HG02938 (cell line): ENCODE measurements at regions not wholly inside any gene's neighbourhood (a gene's known extent, or its start where the extent isn't known, plus 50 kb on each side); places are given as distances from the start of the nearest gene placed in this dataset.
A peak's percentile ranks its signal among the peaks of the same experiment; 100 is the strongest.
"Not testable (repeated sequence)": the region's sequence is repeated elsewhere in the genome, so short reads cannot be mapped to it uniquely, and the experiment has no call there.

Experiments used
- ATAC-seq: cut with Tn5 transposase; IDR thresholded peaks from one replicate; pipeline ENCODE4 v1.9.1; 2021; ENCODE audit warnings: mild to moderate bottlenecking, moderate library complexity; ENCODE audit not compliant: unreplicated experiment

DNA sequence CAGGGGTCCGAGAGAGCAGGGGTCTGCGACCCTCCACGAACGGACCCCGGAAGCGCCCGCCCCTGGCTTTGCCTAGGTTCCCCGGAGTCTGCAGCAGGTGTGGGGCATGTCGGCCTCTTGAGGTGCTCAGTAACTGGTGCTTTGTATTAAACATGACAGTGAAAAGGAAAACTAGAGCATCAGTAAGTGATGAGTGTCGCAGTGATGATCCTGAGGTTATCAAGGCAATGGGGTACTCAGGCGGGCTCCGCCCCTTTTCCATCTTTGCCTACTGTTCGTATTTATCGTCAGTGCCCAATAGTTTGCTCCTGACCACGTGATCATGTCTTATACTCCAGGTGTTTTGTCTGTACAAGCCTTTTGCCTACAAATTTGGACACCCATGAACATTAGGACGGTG is 262.4 kb downstream of the ZNF37A start:
- peak; percentile 45 for ATAC-seq

DNA sequence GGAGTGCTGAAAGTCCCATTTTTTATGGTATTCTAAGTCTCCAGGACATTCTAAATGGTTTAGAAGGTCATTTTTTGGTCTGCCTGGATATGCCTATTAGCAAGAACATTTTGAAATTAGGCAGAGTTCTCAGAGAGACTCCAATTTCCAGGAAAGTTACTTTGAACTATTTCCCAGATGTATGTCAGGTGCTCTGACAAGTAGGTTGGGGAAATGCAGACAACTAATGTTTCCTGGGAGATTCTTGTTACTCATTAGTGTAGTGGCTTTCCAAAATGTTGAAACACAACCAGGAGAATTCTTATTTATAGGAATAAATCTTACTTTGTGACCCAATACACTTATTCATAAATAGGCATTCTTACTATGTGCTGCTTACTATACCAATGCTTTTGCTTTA is 268.4 kb downstream of the ZNF37A start:
- not testable (repeated sequence) for ATAC-seq

DNA sequence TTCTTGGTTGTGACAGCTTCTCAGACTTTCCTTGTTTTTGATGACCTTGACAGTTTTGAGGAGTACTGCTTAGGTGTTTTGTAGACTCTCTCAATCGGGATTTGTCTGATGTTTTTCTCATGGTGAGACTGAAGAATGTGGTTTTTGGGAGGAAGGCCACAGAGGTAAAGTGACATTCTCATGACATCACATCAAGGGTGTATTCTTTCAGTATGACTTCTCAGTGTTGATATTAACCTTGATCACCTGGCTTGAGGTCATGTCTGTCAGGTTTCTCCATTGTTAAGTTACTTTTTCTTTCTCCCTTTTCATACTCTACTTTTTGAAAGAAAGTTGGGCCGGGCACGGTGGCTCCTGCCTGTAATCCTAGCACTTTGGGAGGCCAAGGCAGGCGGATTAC is 269.9 kb downstream of the ZNF37A start:
- not testable (repeated sequence) for ATAC-seq

DNA sequence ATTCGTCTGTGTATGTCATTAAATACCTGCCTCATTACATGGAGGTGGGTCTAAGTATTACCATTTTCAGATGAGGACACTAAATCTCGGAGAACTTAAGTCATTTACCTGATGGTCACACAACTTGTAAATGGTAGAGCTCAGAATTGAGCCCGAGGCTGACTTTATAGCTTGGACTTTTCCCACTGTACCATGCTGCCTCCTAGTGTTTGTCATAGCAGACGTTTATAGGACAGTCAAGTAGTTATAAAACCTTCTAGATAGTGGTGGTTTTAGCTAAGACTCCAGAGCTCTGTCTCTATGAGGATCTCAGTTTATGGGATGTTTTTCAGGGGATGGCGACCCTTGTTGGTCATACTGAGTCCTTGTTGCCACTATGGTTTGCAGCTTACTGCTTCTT is 271.8 kb downstream of the ZNF37A start:
- ATAC-seq = not testable (repeated sequence)

DNA sequence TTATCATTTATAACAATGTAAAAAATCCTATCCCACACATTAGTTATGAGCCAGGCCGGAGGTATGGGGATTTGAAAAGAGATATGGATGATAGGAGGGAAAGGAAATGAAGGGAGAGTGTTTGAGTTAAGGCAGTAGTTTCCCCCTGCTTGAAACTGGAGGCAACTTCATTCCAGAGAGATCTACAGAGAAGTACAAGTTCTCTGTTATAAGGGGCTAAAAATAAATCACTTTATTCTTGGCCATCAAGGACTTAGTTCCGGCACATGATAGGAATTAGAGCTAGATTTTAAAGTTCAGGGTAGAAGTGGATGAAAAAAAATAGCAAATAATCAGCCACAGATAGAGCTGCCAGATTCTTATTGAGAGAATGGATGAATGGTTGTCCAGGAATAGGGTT is 289.7 kb downstream of the ZNF37A start:
- ATAC-seq = not testable (repeated sequence)

DNA sequence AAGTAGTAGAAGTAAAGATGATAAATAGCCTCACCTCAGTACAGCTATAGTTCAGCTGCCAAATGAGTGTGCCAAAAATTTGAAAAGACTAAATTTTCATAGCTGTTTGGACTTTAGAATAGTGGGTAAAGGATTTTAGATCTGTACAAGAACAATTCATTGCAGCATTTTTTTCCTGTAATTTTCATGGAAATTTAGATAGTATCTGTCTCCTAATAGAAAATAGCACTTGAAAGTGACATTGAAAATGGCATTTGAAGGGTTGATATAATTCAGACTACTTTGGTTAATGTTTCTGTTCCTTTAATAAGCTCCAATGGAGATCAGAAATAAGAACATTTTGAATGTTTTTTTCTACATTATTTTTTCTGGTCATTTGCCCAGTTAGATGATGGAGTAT is 292.7 kb downstream of the ZNF37A start:
- ATAC-seq = not testable (repeated sequence)

DNA sequence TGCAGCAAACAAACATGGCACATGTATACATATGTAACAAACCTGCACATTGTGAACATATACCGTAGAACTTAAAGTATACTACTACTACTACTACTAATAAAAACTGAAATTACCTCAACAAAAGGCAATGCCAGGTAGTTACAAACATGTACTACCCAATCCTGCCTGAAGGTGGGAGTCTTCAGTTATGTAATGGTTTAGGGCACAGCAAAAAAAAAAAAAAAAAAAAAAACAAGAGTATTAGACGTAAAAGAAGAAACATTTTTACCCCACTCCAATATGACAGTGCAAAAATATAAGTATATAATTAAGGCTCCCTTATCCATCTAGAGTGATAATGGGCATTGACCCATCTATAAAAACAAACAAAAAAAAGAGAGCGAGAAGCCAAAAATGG is 296.6 kb downstream of the ZNF37A start:
- peak; percentile 76 for ATAC-seq

DNA sequence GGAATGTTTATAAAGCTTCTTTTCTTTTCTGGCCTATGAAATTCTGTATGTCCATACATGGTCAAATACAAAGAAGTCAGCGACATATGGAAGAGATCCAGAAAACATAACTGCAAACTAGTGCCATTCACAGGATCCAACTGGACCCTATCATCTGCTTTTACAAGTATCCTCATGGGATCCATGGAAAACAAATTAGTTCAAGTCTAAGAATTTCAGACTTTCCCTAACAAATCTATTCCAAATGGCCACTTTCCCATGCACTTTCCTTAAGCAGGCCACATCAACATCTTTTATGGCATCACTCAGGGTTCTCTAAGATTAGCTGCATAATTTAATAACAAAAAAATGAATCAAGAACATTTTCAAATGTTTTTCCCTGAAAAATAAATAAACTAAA is 301.3 kb downstream of the ZNF37A start:
- not testable (repeated sequence) for ATAC-seq

DNA sequence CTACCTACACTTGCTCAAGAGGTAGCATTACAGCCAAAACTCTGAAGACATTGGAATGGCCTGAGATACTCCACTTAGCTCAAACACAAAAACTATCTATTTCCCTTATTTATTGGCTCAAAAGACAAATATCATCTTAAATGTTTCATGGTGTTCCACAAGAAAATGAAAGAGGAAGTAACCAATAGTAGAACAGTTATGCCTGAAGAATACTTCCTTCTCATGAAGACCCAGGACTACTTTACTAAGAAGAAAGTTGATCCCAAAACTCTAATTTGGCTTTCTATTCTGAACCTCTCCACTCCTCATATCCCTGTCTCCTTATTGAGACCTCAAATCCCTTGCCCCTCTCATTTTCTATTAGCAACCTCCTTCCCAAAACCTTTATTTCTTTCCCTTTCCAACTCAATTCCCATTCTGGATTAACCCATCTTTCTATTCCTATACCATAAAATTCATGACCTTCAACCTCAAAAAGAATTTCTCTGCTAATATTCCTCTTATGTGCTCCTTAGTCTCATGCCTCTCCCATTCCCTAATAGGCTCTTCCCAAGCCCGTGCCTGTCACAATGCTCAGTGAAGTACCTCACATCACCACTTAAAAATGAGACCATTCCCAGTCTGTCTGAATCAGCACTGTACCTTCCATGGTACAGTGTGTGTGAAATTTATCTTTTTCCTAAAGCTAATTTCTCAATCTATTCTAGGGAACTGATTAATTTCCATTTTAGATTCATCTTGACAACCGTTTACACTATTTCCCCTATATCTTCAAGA is 302.2 kb downstream of the ZNF37A start:
- ATAC-seq = not testable (repeated sequence)

DNA sequence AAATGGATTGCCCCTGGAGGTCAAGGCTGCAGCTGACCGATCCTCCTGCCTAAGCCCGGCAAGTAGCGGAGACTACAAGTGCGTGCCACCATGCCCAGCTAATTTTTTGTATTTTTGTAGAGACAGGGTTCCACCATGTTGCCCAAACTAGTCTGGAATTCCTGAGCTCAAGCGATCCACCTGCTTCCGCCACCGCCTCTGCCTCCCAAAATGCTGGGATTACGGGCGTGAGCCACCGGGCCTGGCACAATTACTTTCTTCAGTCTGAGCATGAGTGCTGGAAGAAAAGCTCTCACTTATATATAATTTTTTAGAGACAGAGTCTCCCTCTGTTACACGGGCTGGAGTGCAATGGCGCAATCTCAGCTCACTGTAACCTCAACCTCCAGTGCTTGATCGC is 307.4 kb downstream of the ZNF37A start:
- ATAC-seq = not testable (repeated sequence)

DNA sequence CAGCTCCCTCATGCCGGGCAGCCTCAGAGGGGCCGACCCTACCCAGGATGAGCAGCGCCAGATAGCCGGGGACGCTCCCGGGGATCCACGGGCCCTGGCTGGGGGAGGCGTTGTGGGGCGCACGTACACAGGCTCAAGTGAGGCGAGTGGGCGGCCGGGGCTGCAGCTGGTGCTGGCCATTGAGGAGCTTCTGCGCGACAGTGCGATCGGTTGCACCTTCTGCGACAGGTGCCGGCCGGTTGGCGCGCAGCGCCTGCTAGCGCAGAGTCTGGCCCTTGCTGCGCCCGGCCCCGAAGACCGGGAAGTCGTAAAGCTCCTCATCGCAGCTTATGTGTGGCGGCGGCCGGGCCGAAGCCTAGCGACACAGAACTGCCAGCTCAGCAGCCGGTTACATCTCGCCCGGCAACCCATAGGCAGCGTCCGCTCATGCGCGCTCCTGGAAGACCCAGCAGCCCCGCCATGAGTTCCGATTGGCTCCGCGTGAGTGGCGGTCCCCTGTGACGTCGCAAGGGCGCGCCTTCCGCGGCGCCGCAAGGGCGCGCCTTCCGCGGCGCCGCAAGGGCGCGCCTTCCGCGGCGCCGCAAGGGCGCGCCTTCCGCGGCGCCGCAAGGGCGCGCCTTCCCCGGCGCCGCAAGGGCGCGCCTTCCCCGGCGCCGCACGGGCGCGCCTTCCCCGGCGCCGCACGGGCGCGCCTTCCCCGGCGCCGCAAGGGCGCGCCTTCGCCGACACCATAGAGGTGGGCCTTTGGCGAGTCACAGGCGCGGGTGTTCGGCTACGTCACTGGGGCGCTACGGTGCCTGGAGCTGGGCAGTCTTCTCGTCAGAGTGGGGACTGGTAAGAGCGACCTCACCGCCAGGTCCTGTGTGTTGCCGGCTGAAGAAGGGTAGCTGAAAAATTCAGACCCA is 308.6 kb downstream of the ZNF37A start:
- peak; percentile 99 for ATAC-seq

DNA sequence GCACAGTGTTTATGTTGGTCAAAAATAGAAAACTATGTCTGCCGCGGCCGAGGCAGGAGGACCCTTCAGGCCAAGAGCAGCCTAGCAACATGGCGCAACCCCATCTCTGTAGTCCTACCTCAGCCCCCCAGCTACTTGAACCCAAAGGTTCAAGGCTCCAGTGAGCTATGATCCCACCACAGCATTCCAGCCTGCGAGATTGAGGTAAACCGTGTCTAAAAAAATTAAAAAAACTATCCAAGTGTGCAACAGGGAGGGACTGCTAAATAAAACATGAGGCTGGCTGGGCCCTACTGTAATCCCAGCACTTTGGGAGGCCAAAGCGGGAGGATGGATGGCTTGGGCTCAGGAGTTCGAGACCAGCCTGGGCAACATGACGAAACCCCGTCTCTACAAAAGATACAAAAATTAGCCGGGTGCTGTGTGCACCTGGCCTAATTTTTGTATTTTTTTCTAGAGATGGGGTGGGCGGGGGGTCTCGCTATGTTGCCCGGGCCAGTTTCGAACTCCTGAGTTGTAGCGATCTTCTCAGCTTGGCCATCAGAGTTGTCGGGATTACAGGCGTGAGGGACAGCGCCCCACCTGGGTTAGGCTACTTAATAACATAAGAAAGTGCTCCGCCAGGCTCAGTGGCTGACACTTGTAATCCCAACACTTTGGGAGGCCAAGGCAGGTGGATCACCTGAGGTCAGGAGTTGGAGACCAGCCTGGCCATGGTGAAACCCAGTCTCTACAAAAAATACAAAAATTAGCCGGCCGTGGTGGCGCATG is 309.4 kb downstream of the ZNF37A start:
- ATAC-seq = not testable (repeated sequence)

DNA sequence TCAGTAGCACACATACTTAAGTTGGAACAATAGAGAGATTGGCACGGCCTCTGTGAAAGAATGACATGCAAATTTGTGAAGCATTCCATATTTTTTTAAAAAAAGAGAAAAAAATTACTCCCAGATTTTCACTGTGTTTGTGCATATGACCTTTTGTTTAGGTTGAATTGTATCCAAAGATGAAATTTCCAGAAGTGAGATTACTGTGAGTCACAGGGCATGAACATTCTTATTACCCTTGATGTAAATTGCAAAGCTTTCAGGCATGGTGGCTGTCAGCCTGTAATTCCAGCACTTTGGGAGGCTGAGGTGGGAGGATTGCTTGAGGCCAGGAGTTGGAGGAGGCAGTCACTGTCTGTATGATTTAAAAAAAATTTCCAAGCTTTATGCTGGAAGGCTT is 329.5 kb downstream of the ZNF37A start:
- not testable (repeated sequence) for ATAC-seq

DNA sequence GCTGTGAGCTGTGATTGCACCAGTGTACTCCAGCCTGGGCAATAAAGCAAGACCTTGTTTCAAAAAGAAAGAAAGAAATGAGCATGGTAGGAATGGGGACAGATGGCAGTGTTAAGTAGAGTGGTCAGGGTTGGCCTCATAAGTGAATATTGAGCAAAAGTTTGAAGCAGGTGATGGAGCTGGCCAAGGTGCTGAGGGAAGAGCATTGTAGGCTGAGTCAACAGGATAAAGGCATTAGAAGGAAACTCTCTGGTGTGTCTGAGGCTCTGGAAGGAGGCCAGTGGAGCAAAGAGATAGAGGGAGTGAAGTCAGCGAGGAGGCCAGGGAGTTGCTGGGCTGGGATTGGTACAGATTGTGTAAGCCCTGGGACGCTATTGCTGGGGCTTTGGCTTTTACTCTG is 336.1 kb downstream of the ZNF37A start:
- not testable (repeated sequence) for ATAC-seq

DNA sequence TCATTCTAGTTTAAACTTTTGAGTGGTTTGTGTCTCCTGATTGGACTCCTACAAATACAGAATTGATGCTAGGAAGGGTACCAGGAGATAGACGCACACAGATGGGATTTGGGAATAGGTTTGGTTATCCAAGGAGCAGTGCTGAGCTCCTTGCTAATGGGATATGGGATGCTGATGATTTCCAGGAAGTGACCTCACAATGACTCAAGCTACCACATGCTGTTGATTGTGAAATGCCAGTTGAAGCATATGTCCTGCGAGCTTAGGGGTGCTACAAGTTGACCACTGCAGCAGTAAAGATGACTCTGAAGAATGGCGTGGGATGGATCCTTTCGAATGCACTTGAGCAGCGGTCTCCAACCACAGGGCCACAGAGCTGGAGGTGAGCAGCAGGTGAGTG is 343.2 kb downstream of the ZNF37A start:
- not testable (repeated sequence) for ATAC-seq

DNA sequence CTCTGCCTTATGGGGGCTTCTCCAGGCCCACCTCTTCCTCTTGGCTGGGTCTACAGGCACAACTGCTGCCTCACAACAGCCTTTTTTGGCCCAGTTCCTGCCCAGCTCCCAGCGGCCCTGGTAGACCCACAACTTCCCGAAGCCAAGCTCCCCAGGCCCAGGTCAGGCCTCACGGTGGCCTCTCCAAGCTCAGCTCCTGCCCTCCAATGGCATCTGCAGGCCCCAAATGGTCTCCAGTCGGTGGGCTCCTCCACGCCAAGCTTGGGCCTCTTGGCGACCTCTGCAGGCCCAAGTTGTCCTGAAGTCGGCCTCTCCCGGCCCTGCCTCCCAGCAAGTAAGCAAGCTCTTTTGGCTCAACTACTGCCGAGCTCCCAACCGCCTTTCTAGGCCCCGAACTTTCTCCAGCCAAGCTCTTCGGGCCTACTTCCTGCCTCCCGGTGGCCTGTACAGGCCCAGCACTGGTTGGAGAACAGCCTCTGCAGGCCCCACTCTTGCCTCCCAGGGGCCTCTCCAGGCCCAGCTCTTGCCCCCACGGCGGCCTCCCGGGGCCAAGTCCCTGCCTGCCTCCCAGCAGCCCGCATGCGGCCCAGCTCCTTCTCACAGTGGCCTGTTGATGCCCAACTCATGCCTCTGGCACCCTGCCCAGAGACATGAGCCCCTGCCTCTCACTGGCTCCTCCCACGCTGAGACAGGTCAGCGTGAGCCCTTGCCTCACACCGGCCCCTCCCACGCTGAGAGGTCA is 354.6 kb downstream of the ZNF37A start:
- not testable (repeated sequence) for ATAC-seq

DNA sequence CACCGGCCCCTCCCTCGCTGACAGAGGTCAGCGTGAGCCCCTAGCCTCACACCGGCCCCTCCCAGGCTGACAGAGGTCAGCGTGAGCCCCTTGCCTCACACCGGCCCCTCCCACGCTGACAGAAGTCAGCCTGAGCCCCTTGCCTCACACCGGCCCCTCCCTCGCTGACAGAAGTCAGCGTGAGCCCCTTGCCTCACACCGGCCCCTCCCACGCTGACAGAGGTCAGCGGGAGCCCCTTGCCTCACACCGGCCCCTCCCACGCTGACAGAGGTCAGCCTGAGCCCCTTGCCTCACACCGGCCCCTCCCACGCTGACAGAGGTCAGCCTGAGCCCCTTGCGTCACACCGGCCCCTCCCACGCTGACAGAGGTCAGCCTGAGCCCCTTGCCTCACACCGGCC is 355.5 kb downstream of the ZNF37A start:
- ATAC-seq = not testable (repeated sequence)

DNA sequence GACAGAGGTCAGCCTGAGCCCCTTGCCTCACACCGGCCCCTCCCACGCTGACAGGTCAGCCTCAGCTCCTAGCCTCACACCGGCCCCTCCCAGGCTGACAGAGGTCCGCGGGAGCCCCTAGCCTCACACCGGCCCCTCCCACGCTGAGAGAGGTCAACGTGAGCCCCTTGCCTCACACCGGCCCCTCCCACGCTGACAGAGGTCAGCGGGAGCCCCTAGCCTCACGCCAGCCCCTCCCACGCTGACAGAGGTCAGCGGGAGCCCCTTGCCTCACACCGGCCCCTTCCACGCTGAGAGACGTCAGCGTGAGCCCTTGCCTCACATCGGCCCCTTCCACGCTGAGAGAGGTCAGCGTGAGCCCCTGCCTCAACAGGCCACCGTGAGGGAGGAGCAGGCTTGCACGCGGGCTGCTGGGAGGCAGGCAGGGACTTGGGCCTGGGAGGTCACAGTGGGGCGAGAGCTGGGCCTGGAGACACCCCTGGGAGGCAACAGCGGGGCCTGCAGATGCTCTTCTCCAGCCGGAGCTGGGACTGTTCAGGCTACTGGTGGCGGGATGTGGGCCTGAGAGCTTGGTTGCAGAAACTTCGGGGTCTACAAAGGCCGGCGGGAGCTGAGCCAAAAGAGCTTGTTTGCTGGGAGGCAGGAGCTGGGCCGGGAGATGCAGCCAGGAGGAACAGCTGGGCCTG is 356.4 kb downstream of the ZNF37A start:
- ATAC-seq = not testable (repeated sequence)

DNA sequence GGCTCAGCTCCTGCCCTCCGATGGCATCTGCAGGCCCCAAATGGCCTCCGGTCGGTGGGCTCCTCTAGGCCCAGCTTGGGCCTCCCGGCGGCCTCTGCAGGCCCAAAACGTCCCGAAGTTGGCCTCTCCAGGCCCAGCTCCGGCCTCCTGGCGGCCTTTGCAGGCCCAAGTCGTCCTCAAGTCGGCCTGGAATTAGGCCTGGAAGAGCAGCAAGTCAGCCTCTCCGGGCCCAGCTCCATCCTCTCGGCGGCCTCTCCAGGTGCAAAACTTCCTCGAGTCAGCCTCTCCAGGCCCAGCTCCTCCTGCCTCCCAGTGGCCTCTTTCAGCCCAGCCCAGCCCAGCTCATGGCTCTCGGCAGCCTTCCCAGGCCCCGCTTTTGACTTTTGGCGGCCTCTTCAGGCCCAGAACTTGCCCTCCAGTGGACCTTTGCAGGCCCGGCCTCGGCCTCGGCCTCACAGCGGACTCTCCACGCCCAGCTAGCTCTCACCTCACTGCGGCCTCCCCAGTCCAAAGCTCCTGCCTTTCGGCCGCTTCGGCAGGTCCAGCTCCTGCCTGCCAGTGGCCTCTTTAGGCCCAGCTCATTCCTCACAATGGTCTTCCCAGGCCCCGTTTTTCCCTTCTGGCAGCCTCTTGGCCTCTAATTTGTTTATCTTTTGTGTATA is 357.3 kb downstream of the ZNF37A start:
- ATAC-seq = not testable (repeated sequence)
